Muscle layer of colon (tissue), 2 donors: ENCODE measurements at regions not wholly inside any gene's neighbourhood (a gene's known extent, or its start where the extent isn't known, plus 50 kb on each side); places are given as distances from the start of the nearest gene placed in this dataset.
"Not testable (repeated sequence)": the region's sequence is repeated elsewhere in the genome, so short reads cannot be mapped to it uniquely, and the experiment has no call there.

Experiments
- H3K27ac ChIP-seq: one replicate; pipeline ENCODE4 v1.7.0; 2013; ENCODE audit warnings: low read depth, mild to moderate bottlenecking, low read length, moderate library complexity
- H3K27me3 ChIP-seq, 2 donors: one replicate each; pipeline ENCODE4 v1.7.0; 2013; ENCODE audit warnings: low read length in 2 of 2, mild to moderate bottlenecking in 2 of 2; ENCODE audit not compliant: insufficient read depth in 2 of 2, control insufficient read depth in 1 of 2
- H3K36me3 ChIP-seq: one replicate; pipeline ENCODE4 v1.7.0; 2013; ENCODE audit warnings: mild to moderate bottlenecking, low read length; ENCODE audit not compliant: insufficient read depth
- H3K4me1 ChIP-seq: one replicate; pipeline ENCODE4 v1.7.0; 2013; ENCODE audit warnings: mild to moderate bottlenecking, low read length; ENCODE audit not compliant: insufficient read depth
- H3K4me3 ChIP-seq, 2 donors: one replicate each; pipeline ENCODE4 v1.7.0; 2013; ENCODE audit warnings: low read length in 2 of 2, low read depth in 1 of 2, mild to moderate bottlenecking in 1 of 2, moderate library complexity in 1 of 2
- H3K9ac ChIP-seq: one replicate; pipeline ENCODE4 v1.7.0; 2013; ENCODE audit warnings: low read length
- H3K9me3 ChIP-seq: one replicate; pipeline ENCODE4 v1.7.0; 2013; ENCODE audit warnings: mild to moderate bottlenecking, low read length
- donor health status: abdominal sarcoma.
- donor health status: Adenocarcinoma of cecum.

- not testable (repeated sequence) for H3K4me3 ChIP-seq, H3K9me3 ChIP-seq, H3K36me3 ChIP-seq, H3K9ac ChIP-seq, H3K27me3 ChIP-seq, H3K27ac ChIP-seq, H3K4me1 ChIP-seq
Observed at GRCh38 chr14:105762262-105762661, 235.9 kb downstream of the TMEM121 start.

DNA sequence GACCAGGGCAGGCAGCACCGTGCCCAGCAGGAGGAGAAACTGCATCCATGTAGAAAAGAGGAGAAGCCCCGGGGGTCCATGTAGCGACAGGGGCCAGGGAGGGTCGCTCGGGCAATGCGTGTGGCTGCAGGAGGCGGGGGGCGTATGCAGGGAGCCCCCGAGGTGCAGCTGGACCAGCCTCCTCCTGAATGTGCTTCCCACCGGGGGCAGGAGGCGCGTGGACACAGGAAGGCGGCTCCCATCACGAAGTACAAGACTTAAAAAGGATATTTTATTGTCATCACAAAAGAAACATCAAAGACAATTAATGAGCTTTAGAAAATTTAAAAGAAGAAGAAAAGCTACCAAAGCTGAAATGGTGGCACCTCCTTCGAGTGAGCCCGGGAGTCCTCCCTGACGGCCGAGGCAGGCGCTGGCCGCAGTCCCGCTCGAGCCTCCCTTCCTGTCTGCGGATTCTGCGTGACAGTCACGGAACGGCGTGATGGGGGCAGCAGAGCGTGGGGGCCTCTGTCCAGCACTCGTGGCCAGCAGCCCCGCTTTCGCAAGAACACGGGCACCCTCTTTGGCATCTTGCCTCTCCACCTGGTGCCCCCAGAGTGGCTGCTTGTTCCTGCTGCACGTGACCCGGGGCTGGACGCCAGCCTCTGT is 238.0 kb downstream of the TMEM121 start:
- not testable (repeated sequence) for H3K36me3 ChIP-seq, H3K9me3 ChIP-seq, H3K4me3 ChIP-seq, H3K9ac ChIP-seq, H3K4me1 ChIP-seq, H3K27ac ChIP-seq, H3K27me3 ChIP-seq

- not testable (repeated sequence) for H3K4me3 ChIP-seq, H3K9me3 ChIP-seq, H3K27ac ChIP-seq, H3K4me1 ChIP-seq, H3K27me3 ChIP-seq, H3K9ac ChIP-seq, H3K36me3 ChIP-seq
Observed at GRCh38 chr14:105765072-105765825, 238.9 kb downstream of the TMEM121 start.

GRCh38 chr14:105765893-105766614 is 239.7 kb downstream of the TMEM121 start:
- Histone ChIP-seq H3K9ac (no peak overlapping the region), H3K27me3 (no peaks in the 10 kb centered on the region), H3K4me3 (no peak overlapping the region), H3K4me1 (peaks cover 4% of the 10 kb centered on the region), H3K27ac (no peak overlapping the region), H3K9me3 (no peaks in the 10 kb centered on the region), H3K36me3 (no peaks in the 10 kb centered on the region)

DNA sequence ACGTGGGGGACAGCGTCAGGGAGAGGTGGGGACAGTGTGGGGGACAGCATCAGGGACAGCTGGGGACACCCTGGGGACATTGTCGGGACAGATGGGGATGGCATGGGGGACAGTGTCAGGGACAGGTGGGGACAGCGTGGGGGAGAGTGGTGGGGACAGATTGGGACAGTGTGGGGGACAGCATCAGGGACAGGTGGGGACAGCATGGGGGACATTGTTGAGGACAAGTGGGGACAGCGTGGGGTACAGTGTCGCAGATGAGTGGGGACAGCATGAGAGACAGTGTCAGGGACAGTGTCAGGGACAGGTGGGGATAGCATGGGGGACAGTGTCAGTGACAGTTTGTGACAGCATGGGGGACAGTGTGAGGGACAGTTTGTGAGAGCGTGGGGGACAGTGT is 240.9 kb downstream of the TMEM121 start:
- peaks cover 4% of the 10 kb centered on the region for H3K4me1 ChIP-seq
- H3K9me3 ChIP-seq = no peaks in the 10 kb centered on the region
- H3K27ac ChIP-seq = no peak overlapping the region
- no peak overlapping the region for H3K4me3 ChIP-seq
- H3K9ac ChIP-seq = no peak overlapping the region
- H3K27me3 ChIP-seq = no peaks in the 10 kb centered on the region
- H3K36me3 ChIP-seq = no peaks in the 10 kb centered on the region

DNA sequence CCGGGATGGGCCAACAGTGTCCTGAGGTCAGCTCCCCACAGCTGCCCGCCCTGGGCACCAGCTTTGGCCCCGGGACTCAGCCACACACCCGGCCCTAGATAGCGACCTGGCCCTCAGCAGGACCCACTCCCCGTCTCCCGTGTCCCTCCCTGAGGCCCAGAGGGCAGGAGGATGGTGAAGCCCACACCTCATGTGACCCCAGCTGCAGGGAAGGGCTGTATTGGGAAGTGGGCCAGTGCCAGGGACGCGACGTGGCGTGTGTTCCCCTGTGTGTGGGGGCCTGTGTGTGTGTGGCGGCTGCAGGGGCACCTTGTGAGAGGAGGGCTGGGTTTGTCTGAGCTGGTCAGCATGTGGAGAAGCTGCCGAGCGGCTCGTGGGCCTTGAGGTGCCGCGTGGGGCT is 241.7 kb downstream of the TMEM121 start:
- H3K4me3 ChIP-seq, H3K9me3 ChIP-seq, H3K27ac ChIP-seq, H3K27me3 ChIP-seq, H3K4me1 ChIP-seq, H3K9ac ChIP-seq, H3K36me3 ChIP-seq: not testable (repeated sequence)

GRCh38 chr14:105769061-105769730 is 242.8 kb downstream of the TMEM121 start:
- H3K27ac ChIP-seq, H3K9me3 ChIP-seq, H3K4me3 ChIP-seq, H3K27me3 ChIP-seq, H3K9ac ChIP-seq, H3K4me1 ChIP-seq, H3K36me3 ChIP-seq: not testable (repeated sequence)

- H3K9me3 ChIP-seq, H3K9ac ChIP-seq, H3K4me3 ChIP-seq, H3K36me3 ChIP-seq, H3K4me1 ChIP-seq, H3K27ac ChIP-seq, H3K27me3 ChIP-seq: not testable (repeated sequence)
Observed at GRCh38 chr14:105770619-105771216, 244.3 kb downstream of the TMEM121 start.

GRCh38 chr14:105771261-105772226 is 245.2 kb downstream of the TMEM121 start:
- H3K27me3 ChIP-seq, H3K36me3 ChIP-seq, H3K4me1 ChIP-seq, H3K9ac ChIP-seq, H3K4me3 ChIP-seq, H3K9me3 ChIP-seq, H3K27ac ChIP-seq: not testable (repeated sequence)

GRCh38 chr14:105772710-105773250 is 246.4 kb downstream of the TMEM121 start:
- H3K27ac ChIP-seq, H3K9me3 ChIP-seq, H3K9ac ChIP-seq, H3K4me3 ChIP-seq, H3K27me3 ChIP-seq, H3K4me1 ChIP-seq, H3K36me3 ChIP-seq: not testable (repeated sequence)
